ENCODE measurements at regions not wholly inside any gene's neighbourhood (a gene's known extent, or its start where the extent isn't known, plus 50 kb on each side); places are given as distances from the start of the nearest gene placed in this dataset.
"Not testable (repeated sequence)": the region's sequence is repeated elsewhere in the genome, so short reads cannot be mapped to it uniquely, and the experiment has no call there.

DNA sequence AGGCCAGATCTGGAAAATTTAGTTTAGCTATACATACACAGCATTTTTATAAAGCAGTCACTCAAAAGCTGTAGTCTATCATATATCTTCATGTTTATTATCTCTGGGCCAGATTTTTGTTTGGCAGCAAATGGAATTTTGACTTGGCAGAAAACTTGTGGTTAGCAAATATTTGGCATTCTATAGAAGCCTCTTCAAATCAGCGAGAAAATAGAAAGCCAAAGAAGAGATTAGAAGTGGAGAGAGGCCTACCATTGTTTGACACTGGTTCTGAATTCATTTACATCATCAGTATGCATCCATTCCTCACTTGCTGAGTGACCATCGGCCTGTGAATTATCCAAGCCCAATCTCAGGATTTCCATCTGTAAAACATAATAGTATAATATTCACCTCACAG, 1077.6 kb downstream of the GALC start:
- peak; percentile 23 for DNase-seq (ENCODE audit: low read depth, low spot score)

GRCh38 chr14:86912709-86913108, 1080.3 kb downstream of the GALC start:
- no peak for DNase-seq (ENCODE audit: low read depth, low spot score)

DNA sequence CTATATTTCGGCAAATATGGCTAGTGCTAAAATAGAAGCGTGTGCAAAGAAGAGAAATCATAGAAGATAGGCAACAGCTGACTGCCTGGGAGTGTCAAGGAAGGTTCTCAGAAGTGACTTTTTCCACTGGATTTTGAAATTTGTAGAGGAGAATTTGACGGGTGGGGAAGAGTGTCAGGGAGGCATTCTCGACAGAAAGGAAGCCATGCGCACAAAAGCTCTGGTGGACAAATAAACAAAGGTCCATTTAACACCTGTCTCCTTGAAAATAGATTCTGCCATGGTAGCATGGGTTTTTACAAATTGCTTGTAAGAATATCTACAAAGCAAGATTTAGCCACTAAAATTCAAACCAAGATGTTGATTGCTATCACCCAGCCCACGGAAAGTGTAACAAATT, 1081.5 kb downstream of the GALC start:
- DNase-seq (ENCODE audit: low read depth, low spot score) = no peak

DNA sequence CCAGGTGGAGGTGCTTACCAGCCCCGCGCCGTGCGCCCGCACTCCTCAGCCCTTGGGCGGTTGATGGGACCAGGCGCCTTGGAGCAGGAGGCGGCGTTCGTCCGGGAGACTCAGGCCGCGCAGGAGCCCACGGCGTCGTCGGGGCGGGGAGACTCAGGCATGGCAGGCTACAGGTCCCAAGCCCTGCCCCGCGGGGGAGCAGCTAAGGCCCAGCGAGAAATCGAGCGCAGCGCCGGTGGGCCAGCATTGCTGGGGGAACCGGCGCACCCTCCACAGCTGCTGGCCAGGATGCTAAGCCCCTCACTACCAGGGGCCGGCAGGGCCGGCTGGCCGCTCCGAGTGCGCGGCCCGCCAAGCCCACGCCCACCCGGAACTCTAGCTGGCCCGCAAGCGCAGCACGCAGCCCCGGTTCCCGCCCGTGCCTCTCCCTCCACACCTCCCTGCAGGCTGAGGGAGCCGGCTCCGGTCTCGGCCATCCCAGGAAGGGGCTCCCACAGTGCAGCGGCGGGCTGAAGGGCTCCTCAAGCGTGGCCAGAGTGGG, 1087.5 kb downstream of the GALC start:
- not testable (repeated sequence) for DNase-seq (ENCODE audit: low read depth, low spot score)

DNA sequence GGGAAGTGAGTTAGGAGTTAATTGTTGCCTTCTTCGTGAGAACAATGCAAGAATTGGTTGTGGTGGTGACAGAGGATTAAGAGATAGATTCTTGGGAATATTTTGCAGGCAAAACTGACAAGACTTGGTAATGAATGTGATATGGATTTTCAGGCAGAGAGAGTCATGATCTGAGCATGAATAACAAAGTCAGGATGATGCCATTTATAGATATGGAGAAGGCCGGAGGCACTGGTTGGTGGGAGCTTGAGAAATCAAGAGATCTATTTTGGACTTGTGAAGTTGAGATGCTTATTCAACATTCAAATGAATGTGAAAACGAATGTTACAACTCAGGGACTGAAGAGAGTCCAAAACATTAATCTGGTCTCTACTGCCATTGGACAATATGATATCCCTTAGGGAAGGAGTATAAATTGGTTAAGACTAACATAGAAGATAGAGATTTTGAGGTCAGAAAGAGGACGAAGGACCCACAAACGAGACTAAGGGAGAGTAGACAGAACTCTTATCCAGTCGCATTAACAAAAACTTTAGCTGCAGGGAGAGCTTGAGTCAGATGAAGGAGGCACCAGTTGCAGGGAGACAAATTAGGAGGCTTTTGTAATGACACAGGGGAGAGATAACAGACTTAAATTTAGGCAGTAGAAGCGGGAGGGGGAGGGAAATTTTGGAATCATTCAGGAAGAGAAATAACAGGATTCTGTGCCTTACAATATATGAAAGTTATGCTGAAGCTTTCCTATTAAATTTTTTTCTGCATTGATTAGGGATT, 1090.6 kb downstream of the GALC start:
- no peak for DNase-seq (ENCODE audit: low read depth, low spot score)

GRCh38 chr14:86897704-86898513, 1095.1 kb downstream of the GALC start:
- no peak for DNase-seq (ENCODE audit: low read depth, low spot score)

GRCh38 chr14:86897224-86897623, 1095.8 kb downstream of the GALC start:
- no peak for DNase-seq (ENCODE audit: low read depth, low spot score)

DNA sequence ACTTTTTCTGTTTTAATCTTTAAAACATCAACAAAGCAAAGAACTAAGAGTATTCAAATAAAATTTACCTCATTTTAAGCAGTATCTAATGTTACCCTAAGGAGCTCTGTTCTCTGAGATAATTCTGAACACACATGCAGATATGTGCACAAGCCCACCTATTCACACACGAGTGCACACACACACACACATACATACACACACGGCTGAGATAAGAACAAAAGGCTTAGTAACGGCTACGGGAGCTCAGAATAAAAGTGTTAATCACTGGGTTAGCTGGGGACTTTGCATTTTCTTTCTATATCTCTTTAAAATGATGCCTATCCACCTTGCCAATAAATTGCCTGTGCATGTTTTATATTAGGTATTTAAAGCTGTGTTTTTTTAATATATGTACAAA, 1096.3 kb downstream of the GALC start:
- no peak for DNase-seq (ENCODE audit: low read depth, low spot score)

- DNase-seq (ENCODE audit: low read depth, low spot score) = no peak
Observed at GRCh38 chr14:86892152-86892956, 1100.6 kb downstream of the GALC start.

DNA sequence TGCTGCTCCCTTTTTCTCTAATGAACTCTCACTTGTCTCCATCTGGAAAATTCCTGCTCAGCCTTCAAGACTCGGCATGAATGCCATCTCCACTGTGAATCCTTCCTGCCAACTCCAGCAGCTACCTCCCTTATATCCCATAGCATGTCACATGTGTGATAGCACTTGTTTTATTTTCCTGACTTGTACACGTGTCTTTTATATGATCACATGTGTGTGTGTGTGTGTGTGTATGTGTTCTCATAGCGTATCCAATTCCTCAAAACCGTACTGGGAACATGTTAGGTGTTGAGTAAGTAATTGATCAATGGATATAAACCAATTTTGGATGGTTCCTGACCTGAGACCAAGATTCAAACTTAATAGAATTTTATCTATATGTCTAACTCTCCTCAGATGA, 1107.7 kb downstream of the GALC start:
- no peak for DNase-seq (ENCODE audit: low read depth, low spot score)

GRCh38 chr14:86884498-86884897, 1108.5 kb downstream of the GALC start:
- no peak for DNase-seq (ENCODE audit: low read depth, low spot score)

DNA sequence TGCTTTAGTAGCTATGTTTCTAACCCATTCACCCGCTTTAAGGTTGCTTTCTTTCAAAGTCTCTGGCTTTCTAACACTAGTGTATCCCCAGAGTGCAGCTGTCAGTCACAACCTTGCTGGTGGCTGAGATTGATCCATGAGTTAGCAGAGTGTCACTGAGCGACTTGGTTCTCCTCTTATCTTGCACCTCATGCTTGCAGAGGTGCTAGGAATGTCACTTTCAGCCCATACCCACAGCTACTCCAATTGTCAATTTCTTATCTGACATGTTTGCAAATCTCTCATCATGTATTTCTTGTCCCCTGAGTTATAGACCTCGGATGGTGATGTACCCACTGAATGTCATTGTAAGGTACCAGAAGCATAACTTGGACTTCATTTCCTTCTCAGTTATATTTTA, 1110.2 kb downstream of the GALC start:
- no peak for DNase-seq (ENCODE audit: low read depth, low spot score)

- DNase-seq (ENCODE audit: low read depth, low spot score) = no peak
Observed at GRCh38 chr14:86865934-86866333, 1127.0 kb downstream of the GALC start.

DNA sequence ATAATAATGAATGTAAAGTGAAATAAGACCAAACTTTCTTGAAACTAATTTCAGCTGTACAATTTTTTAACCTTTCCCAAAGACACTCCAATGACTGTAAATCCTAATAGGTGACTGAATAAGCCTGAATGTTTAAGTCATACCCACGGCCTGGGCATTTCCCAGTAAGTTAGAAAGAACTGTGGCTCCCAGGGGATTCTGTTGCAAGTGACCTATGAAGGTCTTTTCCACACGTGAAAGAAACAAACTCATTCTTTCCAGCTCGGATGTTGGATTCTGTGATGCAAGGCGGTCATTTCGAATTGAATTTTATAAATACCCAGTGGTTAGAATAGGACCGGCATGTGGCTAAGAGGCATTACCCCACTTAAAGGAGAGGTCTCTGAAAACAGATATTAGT, 1134.4 kb downstream of the GALC start:
- peak; percentile 23 for DNase-seq (ENCODE audit: low read depth, low spot score)

DNA sequence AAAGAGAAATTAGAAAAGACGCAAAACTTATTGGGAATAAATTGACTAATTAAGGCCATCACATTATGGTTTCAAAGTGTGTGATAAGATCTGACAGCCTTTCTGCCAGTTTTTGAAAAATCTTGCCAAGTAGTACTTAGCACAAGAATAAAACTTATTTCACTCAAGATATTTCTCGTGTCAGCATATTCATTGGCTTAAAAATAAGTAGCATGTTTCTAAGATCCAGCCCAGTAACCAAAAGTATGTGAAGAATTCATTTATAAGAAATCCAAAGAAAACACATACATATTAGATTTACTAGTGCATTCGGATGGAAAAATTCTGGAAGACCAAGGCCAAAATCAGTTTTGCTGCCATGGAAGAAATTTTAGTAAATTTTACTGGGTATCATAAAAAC, 1135.0 kb downstream of the GALC start:
- peak; percentile 64 for DNase-seq (ENCODE audit: low read depth, low spot score)

- DNase-seq (ENCODE audit: low read depth, low spot score) = no peak
Observed at GRCh38 chr14:86852530-86852929, 1140.5 kb downstream of the GALC start.

- DNase-seq (ENCODE audit: low read depth, low spot score) = no peak
Observed at GRCh38 chr14:86847140-86847539, 1145.8 kb downstream of the GALC start.

GRCh38 chr14:86838363-86838762, 1154.6 kb downstream of the GALC start:
- DNase-seq (ENCODE audit: low read depth, low spot score) = no peak

DNA sequence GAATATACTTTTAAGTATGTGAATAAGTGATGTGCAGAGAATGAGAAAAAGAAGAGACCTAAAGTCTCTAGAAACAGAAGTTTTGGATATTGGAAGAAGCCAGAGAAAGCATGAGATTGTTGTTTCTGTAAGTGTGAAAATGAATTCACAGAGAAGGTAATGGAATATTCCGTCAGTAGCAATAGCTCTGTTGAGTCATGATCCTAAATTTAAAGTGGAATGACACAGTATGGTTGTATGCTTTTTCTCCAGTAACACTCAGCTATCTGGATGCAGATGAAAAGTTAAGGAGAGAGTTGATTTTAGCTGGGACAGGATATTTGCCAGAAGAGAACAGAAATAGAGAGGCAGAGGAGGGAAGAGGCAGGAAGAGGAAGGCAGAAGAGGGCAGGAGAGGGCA, 1166.3 kb downstream of the GALC start:
- DNase-seq (ENCODE audit: low read depth, low spot score) = no peak

GRCh38 chr14:86824167-86824566, 1168.8 kb downstream of the GALC start:
- no peak for DNase-seq (ENCODE audit: low read depth, low spot score)

- DNase-seq (ENCODE audit: low read depth, low spot score) = no peak
Observed at GRCh38 chr14:86823581-86823980, 1169.4 kb downstream of the GALC start.

DNA sequence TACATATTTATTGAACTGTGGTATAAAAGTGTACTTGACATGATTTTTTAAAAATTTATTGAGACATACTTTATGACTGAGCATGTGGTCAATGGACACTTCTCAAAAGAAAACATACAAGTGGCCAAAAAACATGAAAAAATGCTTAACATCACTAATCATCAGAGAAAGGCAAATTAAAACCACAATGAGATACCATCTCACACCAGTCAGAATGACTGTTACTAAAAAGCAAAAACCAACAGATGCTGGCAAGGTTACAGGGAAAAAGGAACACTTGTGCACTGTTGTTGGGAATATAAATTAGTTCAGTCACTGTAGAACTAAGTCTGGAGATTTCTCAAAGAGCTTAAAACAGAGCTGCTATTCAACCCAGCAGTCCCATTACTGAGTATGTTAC, 1177.6 kb downstream of the GALC start:
- DNase-seq (ENCODE audit: low read depth, low spot score) = peak; percentile 3

Measured in astrocyte of the hippocampus (primary cell).